ENCODE measurements at regions not wholly inside any gene's neighbourhood (a gene's known extent, or its start where the extent isn't known, plus 50 kb on each side); places are given as distances from the start of the nearest gene placed in this dataset.

DNA sequence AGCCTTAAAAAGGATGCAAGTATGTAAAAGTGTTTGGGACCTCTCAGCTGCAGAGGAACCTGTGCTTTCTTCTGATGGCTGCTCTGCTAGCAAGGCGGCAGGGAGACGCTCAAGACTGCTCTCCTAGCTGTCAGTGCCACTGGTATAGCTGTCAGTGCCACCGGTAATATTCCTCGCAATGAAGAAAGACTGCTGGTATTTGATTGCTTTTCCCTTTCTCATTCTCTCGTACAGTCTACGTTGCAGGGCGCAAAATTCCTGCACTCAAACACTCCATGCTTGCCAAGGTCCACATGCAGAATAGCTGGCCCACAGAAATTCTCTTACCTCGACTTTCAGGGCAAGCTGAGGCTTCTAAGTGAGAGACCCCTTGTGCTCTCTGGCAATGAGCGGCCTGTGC lies 432.6 kb upstream of the KLF6 start:
- Histone ChIP-seq H3K27ac (ENCODE audit: low read depth, low read length) (no peak overlapping the region), H3K27me3 (ENCODE audit: insufficient read depth, low read length) (no peaks in the 10 kb centered on the region), H3K4me3 (ENCODE audit: insufficient read depth, low read depth, low read length) (no peak overlapping the region), H3K79me2 (ENCODE audit: insufficient read depth, low read length) (no peaks in the 10 kb centered on the region), H3K4me1 (ENCODE audit: insufficient read depth, low read length) (no peaks in the 10 kb centered on the region), H3K9me3 (ENCODE audit: insufficient read depth, low read depth, low read length) (no peaks in the 10 kb centered on the region), H3K9ac (ENCODE audit: low read length) (no peak overlapping the region), H4K20me1 (ENCODE audit: insufficient read depth, low read length) (no peaks in the 10 kb centered on the region), H3K36me3 (ENCODE audit: insufficient read depth, low read length) (no peaks in the 10 kb centered on the region), H2AFZ (ENCODE audit: low read depth, low read length) (no peak overlapping the region), H3K4me2 (ENCODE audit: low read length) (no peak overlapping the region)
- FAIRE-seq = no peak
- H3K27me3 Mint-ChIP-seq (ENCODE audit: low read depth, unreplicated experiment) = no peaks in the 10 kb centered on the region
- H3K9me3 Mint-ChIP-seq (ENCODE audit: unreplicated experiment) = peaks cover 2% of the 10 kb centered on the region
- TF ChIP-seq EZH2 (IDR thresholded peaks at IDR 0.05; ENCODE audit: insufficient read depth, low read length) = no peak
- TF ChIP-seq, protein P1, sequence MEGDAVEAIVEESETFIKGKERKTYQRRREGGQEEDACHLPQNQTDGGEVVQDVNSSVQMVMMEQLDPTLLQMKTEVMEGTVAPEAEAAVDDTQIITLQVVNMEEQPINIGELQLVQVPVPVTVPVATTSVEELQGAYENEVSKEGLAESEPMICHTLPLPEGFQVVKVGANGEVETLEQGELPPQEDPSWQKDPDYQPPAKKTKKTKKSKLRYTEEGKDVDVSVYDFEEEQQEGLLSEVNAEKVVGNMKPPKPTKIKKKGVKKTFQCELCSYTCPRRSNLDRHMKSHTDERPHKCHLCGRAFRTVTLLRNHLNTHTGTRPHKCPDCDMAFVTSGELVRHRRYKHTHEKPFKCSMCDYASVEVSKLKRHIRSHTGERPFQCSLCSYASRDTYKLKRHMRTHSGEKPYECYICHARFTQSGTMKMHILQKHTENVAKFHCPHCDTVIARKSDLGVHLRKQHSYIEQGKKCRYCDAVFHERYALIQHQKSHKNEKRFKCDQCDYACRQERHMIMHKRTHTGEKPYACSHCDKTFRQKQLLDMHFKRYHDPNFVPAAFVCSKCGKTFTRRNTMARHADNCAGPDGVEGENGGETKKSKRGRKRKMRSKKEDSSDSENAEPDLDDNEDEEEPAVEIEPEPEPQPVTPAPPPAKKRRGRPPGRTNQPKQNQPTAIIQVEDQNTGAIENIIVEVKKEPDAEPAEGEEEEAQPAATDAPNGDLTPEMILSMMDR (IDR thresholded peaks at IDR 0.05; ENCODE audit: insufficient read depth, low read depth, low read length) = no peak
- no peak overlapping the region for H3K27ac Mint-ChIP-seq (ENCODE audit: unreplicated experiment)
- DNase-seq (ENCODE audit: low read depth) = no peak
- H3K4me3 Mint-ChIP-seq (ENCODE audit: unreplicated experiment) = no peak overlapping the region
- H3K36me3 Mint-ChIP-seq (ENCODE audit: low read depth, unreplicated experiment) = no peaks in the 10 kb centered on the region
- H3K4me1 Mint-ChIP-seq (ENCODE audit: low read depth, unreplicated experiment) = peaks cover 13% of the 10 kb centered on the region

DNA sequence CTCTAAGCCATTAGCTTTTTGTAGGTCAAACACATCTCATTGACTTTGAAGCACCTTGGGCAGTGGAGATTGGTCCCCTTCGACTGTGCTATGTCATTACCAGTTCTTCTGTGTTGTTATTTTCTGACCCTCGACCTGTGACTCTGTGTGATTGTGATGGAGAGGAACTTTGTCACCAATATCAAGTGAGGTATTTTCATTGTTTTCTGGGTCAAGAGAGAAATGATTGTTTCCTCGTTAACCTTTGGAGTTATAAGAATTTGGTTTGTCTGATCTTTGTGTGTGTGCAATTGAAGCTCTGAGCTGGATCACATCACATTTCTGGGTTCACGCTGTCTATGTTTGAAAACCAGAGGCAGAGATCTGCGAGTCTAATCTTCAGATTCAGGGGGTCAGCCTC lies 432.2 kb upstream of the KLF6 start:
- no peak for TF ChIP-seq EZH2 (IDR thresholded peaks at IDR 0.05; ENCODE audit: insufficient read depth, low read length)
- TF ChIP-seq, protein P1 (IDR thresholded peaks at IDR 0.05; ENCODE audit: insufficient read depth, low read depth, low read length) = no peak
- H3K36me3 Mint-ChIP-seq (ENCODE audit: low read depth, unreplicated experiment) = no peaks in the 10 kb centered on the region
- no peaks in the 10 kb centered on the region for H3K36me3 ChIP-seq (ENCODE audit: insufficient read depth, low read length)
- no peak overlapping the region for H3K4me3 Mint-ChIP-seq (ENCODE audit: unreplicated experiment)
- FAIRE-seq = no peak
- no peak overlapping the region for H3K4me3 ChIP-seq (ENCODE audit: insufficient read depth, low read depth, low read length)
- no peak overlapping the region for H3K27ac ChIP-seq (ENCODE audit: low read depth, low read length)
- H3K27ac Mint-ChIP-seq (ENCODE audit: unreplicated experiment) = no peak overlapping the region
- no peak for DNase-seq (ENCODE audit: low read depth)
- H3K9me3 ChIP-seq (ENCODE audit: insufficient read depth, low read depth, low read length) = no peaks in the 10 kb centered on the region
- no peak overlapping the region for H2AFZ ChIP-seq (ENCODE audit: low read depth, low read length)
- H3K9ac ChIP-seq (ENCODE audit: low read length) = no peak overlapping the region
- H3K27me3 ChIP-seq (ENCODE audit: insufficient read depth, low read length) = no peaks in the 10 kb centered on the region
- no peaks in the 10 kb centered on the region for H4K20me1 ChIP-seq (ENCODE audit: insufficient read depth, low read length)
- H3K27me3 Mint-ChIP-seq (ENCODE audit: low read depth, unreplicated experiment) = no peaks in the 10 kb centered on the region
- no peaks in the 10 kb centered on the region for H3K79me2 ChIP-seq (ENCODE audit: insufficient read depth, low read length)
- H3K4me2 ChIP-seq (ENCODE audit: low read length) = no peak overlapping the region
- peaks cover 18% of the 10 kb centered on the region for H3K4me1 Mint-ChIP-seq (ENCODE audit: low read depth, unreplicated experiment)
- no peaks in the 10 kb centered on the region for H3K4me1 ChIP-seq (ENCODE audit: insufficient read depth, low read length)
- peaks cover 2% of the 10 kb centered on the region for H3K9me3 Mint-ChIP-seq (ENCODE audit: unreplicated experiment)

DNA sequence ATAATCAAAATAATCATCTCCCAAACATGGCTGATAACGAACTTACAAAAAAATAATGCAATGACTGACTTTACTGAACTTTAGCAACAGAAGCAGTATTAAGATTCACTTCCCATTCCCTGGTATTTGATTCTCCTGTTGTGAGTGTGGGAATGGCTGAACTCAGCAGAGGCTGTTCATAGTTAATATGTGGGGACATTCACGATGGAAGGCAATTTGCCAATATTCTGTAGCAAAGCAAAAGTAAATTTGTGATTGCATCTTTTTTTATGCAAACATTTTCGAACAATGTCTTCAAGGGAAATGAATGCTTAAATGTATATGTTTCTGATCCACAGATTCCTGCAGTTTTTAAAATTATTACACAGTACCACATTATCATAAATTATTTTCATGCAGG lies 431.7 kb upstream of the KLF6 start:
- Histone ChIP-seq H3K27me3 (ENCODE audit: insufficient read depth, low read length) (no peaks in the 10 kb centered on the region), H3K9me3 (ENCODE audit: insufficient read depth, low read depth, low read length) (no peaks in the 10 kb centered on the region), H3K9ac (ENCODE audit: low read length) (no peak overlapping the region), H3K4me2 (ENCODE audit: low read length) (no peak overlapping the region), H3K4me1 (ENCODE audit: insufficient read depth, low read length) (no peaks in the 10 kb centered on the region), H3K36me3 (ENCODE audit: insufficient read depth, low read length) (no peaks in the 10 kb centered on the region), H4K20me1 (ENCODE audit: insufficient read depth, low read length) (no peaks in the 10 kb centered on the region), H3K79me2 (ENCODE audit: insufficient read depth, low read length) (no peaks in the 10 kb centered on the region), H3K27ac (ENCODE audit: low read depth, low read length) (no peak overlapping the region), H3K4me3 (ENCODE audit: insufficient read depth, low read depth, low read length) (no peak overlapping the region), H2AFZ (ENCODE audit: low read depth, low read length) (no peak overlapping the region)
- H3K9me3 Mint-ChIP-seq (ENCODE audit: unreplicated experiment) = peaks cover 2% of the 10 kb centered on the region
- no peaks in the 10 kb centered on the region for H3K36me3 Mint-ChIP-seq (ENCODE audit: low read depth, unreplicated experiment)
- H3K27me3 Mint-ChIP-seq (ENCODE audit: low read depth, unreplicated experiment) = no peaks in the 10 kb centered on the region
- no peak overlapping the region for H3K27ac Mint-ChIP-seq (ENCODE audit: unreplicated experiment)
- no peak for DNase-seq (ENCODE audit: low read depth)
- TF ChIP-seq, protein P1 (IDR thresholded peaks at IDR 0.05; ENCODE audit: insufficient read depth, low read depth, low read length) = no peak
- no peak for TF ChIP-seq EZH2 (IDR thresholded peaks at IDR 0.05; ENCODE audit: insufficient read depth, low read length)
- no peak for FAIRE-seq
- no peak overlapping the region for H3K4me3 Mint-ChIP-seq (ENCODE audit: unreplicated experiment)
- peaks cover 21% of the 10 kb centered on the region for H3K4me1 Mint-ChIP-seq (ENCODE audit: low read depth, unreplicated experiment)
